ENCODE measurements at regions not wholly inside any gene's neighbourhood (a gene's known extent, or its start where the extent isn't known, plus 50 kb on each side); places are given as distances from the start of the nearest gene placed in this dataset.

GRCh38 chr9:105901514-105902109, 207.3 kb downstream of the TMEM38B start:
- DNase-seq (ENCODE audit: low spot score) = peak; percentile 80
- H3K27ac ChIP-seq = no peak overlapping the region
- peak; percentile 64 for TF ChIP-seq CTCF (conservative IDR thresholded peaks at IDR 0.05; ENCODE audit: low read depth)

GRCh38 chr9:105908069-105908468, 213.7 kb downstream of the TMEM38B start:
- ChIA-PET CTCF (interaction anchor here (0.6 kb wide), 2 partner anchors 53 to 252 kb away, joined by 3 read pairs; no protein-coding TSS in a partner anchor), POLR2A (ENCODE audit: low non-redundant PET) (no interaction called here)
- H3K27ac ChIP-seq = no peak overlapping the region
- TF ChIP-seq CTCF (conservative IDR thresholded peaks at IDR 0.05; ENCODE audit: low read depth) = no peak
- peak; percentile 71 for DNase-seq (ENCODE audit: low spot score)

More at GRCh38 chr9:105901514-105902109, 207.3 kb downstream of the TMEM38B start:
- CTCF ChIA-PET = no interaction called here
- POLR2A ChIA-PET (ENCODE audit: low non-redundant PET) = no interaction called here

- TF ChIP-seq CTCF (conservative IDR thresholded peaks at IDR 0.05; ENCODE audit: low read depth) = no peak
- H3K27ac ChIP-seq = no peak overlapping the region
- peak; percentile 19 for DNase-seq (ENCODE audit: low spot score)
- ChIA-PET CTCF (interaction anchor here (0.6 to 0.8 kb wide), 3 partner anchors 11 to 293 kb away, joined by 3 read pairs; no protein-coding TSS in a partner anchor), POLR2A (ENCODE audit: low non-redundant PET) (no interaction called here)
Measured at GRCh38 chr9:105911104-105911911, 217.0 kb downstream of the TMEM38B start.

GRCh38 chr9:105912157-105912862, 218.0 kb downstream of the TMEM38B start:
- CTCF ChIA-PET = interaction anchor here (1.0 kb wide), 1 partner anchor 404 kb away, joined by 3 read pairs; no protein-coding TSS in a partner anchor
- H3K27ac ChIP-seq = no peak overlapping the region
- POLR2A ChIA-PET (ENCODE audit: low non-redundant PET) = no interaction called here
- TF ChIP-seq CTCF (conservative IDR thresholded peaks at IDR 0.05; ENCODE audit: low read depth) = no peak
- DNase-seq (ENCODE audit: low spot score) = no peak

- DNase-seq (ENCODE audit: low spot score) = peak; percentile 88
- H3K27ac ChIP-seq = no peak overlapping the region
- TF ChIP-seq CTCF (conservative IDR thresholded peaks at IDR 0.05; ENCODE audit: low read depth) = no peak
- ChIA-PET POLR2A (ENCODE audit: low non-redundant PET) (no interaction called here), CTCF (interaction anchor here (0.5 to 1.0 kb wide), 3 partner anchors 12 to 955 kb away, joined by 3 to 4 read pairs (median 3); no protein-coding TSS in a partner anchor)
Measured at GRCh38 chr9:105912863-105913516, 218.6 kb downstream of the TMEM38B start.
